HG03139 (cell line): ENCODE measurements at regions not wholly inside any gene's neighbourhood (a gene's known extent, or its start where the extent isn't known, plus 50 kb on each side); places are given as distances from the start of the nearest gene placed in this dataset.

ENCODE experiments used
- ATAC-seq: cut with Tn5 transposase; IDR thresholded peaks from one replicate; pipeline ENCODE4 v1.9.1; 2021; ENCODE audit not compliant: unreplicated experiment

DNA sequence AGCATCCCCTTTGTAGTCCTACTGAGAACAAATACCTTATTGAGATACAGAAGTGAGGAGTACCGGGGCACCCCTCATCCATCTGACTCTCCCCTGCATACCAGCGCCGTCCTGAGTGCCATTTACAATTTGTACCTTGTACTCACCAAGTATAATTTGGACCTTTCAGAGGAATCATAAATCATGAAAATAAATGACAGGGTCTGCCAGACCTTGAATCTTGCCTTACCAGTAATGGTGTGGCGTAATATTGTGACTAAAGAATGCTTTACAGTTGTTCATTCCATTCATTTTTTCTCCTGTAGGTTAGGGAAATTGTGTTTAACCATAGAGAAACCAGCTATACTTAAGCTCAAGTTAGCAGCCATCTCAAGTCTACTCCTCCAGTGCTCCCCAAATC lies 243.7 kb upstream of the RGS6 start:
- no peak for ATAC-seq

DNA sequence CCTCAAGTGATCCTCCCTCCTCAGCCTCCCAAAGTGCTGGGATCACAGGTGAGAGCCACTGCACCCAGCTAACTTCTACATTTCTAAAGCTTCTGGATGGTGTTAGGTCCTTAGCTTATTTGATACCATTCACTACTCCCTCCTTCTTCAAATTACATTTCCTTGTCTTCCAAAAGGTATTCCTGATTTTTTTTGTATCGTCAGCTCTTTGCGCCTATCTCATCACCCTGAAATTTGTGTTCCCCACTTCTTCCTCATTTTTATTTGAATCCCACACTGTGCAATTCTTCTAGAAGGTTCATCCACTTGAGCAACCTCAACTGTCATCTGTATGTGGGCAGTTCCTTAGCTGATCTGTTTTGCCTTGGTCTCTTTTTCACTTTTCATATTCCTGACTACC lies 241.8 kb upstream of the RGS6 start:
- no peak for ATAC-seq

DNA sequence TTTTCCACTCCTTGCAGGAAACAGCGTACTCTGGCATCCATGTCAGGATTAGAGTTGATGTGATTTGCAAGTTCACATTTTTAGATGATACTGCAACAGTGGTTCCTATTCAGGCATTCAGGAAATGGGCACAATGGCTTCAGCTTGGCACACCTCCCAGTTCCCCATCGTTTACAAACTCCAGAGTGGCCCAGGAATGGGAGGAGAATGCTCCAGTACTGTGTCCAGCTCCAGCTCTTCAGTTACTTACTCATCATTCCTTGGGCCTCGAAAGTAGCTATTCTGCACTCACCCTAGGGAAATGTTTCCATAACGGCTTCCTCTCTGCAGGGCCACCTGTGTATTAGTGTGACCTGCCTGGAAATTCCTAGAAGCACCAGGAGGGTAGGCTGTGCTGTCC lies 239.7 kb upstream of the RGS6 start:
- ATAC-seq, result no peak

DNA sequence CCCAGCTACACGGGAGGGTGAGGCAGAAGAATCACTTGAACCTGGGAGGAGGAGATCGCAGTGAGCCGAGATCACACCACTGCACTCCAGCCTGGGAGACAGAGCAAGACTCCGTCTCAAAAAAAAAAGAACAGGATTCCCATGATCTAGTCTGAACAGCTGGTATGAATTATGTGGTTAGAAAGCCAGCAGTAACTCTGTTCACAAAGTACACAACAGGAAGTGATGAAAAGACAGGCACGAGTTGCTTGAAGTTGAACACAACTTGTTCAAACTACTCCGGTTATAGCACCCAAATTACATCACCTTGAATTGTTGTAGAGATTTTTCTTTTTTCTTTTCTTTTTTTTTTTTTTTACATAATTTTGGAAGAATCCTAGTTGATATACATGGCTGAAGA lies 238.8 kb upstream of the RGS6 start:
- no peak for ATAC-seq

DNA sequence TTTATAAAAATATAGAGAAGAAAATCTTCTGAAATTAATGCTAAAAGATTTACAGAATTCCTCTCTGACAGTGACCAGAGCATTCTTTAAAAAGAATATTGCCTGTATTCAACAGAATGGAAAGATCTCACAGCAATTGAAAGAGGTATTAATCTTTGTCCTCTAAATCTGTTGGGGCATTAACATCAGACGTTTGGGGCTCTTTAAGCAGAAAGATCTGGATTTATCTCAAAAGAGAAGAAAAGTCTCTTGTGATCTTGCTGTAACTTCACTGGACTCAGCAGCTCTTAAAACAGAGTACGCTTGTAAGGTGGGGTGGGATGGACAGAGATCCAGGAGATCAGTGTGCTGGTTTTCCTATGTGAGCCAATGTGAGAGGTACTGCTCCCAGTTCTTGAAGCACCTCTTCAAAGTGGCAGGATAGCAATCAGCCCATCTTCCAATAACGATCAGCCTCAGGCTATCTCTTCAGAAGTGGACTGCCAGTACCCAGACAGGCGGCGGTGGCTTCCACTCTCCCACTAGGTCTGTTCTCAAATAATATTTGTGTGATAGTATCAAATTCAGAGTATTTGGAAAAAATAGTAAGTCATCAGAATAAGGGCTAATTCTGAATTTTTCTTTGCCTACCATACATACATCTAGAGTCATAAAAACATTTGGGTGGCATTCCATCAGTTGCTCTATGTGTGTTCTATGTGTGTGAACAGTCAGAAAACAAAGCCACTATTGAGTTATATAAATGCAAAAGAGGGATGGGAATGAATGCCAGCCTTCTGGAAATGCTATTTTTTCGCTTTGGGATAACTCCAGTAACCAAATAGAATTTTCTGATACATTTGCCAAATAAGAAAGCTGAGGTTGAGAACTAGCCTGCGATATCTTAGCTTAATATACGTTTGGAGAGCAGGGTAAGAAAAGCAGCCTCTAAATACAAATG lies 237.4 kb upstream of the RGS6 start:
- ATAC-seq, result no peak

DNA sequence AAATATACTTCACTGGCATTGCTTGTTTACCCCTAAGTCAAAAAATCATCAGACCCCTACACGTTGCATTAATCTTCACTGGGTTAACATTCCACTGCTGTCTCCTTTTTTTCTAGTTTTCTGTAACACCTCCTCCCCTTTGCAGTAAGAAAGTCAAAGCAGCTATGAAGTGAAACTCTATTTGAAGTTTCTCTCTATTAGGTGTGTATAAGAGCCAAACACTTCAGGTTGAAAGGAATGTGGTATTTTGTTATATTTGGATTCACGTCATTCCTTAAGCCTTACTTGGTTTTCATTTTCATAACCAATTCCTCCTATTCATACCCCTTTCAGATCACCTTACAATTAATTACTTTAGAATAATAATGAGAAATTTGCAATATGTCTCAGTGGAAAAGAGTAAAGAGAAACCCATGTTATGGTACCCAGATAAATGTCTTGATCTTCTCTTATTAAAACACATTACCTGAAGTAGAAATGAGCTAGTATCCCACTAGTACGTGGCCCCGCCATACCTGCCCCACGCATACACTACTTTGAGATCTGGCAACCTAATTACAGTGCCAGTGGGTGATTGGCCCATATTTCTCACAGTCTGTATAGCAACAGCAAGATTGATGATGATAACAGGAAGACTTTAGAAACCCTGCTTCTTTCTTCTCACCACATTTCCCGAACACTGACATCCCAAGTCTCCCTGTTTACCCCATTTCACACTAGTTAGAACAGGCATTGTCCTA lies 236.4 kb upstream of the RGS6 start:
- ATAC-seq, result no peak

DNA sequence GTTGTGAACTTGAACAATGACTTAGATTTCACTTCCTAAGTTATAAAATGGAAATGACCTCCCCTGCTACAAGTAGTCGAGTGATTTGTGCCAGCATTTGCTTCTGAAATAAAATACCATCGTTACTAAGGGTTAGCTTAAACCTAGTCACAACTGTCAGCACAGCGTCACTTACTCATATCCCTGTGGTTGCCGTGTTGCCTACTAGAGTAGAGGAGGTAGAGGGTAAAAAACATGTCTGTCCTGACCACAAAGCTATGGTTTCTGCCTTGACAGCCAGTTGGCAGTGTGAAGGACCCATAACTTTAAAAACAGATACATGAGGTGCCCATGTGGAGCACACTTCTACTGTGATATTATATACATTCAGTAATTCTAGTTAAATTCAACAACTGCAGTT lies 234.2 kb upstream of the RGS6 start:
- no peak for ATAC-seq

DNA sequence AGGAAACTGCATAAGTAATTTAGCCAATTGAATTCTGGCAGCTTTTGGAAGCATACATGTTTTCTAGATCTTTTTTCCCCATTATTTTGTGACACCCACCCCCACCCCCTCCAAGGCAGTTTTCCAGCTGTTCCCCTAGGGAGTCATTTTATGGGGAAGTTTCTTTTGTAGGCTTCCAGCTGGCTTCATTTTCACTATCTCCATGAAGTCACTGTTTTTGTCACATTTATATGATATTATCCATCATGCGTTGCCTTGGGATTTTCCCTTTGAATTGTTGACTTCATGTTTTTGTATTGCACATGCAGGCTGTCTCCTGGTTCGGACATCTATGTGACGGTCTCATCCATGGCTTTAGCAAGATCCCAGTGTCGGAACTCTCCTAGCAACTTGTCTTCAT lies 233.6 kb upstream of the RGS6 start:
- no peak for ATAC-seq

DNA sequence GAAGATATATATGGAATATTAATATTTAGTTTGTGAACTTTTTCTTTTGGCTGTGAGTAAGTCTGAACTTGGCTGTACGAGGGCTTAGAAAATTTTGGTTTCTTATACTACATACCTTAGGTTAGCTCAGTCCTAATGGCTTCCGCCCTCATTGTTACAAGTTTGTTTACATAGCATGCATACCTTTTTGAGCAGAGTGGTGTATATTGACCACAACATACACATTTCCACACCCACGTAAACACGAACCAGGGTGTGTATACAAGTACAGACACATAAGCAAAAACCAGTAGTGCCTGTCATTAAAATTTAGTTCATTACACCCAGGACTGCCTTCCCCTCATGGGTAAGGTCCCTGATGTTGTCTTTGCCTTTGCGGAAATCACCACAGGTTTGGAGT lies 230.2 kb upstream of the RGS6 start:
- ATAC-seq, result no peak

DNA sequence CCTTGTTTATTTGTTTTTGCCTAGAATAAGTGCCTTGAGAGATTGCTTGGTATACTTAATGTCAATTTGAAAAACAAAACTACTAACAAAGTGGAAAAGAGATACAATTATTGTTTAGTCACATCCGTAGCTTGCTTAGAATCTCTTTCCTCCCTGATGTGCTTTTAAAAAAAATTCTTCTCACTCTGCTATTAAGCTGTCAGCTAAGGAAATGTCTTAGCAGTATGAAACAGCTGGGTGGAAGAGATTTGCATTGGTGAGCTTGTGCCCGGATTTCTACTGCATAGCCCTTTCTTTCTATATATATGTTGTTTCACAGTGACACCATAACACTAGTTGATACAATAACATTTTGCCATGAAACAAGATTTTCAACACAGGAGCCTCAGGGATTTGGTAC lies 229.4 kb upstream of the RGS6 start:
- ATAC-seq, result no peak

DNA sequence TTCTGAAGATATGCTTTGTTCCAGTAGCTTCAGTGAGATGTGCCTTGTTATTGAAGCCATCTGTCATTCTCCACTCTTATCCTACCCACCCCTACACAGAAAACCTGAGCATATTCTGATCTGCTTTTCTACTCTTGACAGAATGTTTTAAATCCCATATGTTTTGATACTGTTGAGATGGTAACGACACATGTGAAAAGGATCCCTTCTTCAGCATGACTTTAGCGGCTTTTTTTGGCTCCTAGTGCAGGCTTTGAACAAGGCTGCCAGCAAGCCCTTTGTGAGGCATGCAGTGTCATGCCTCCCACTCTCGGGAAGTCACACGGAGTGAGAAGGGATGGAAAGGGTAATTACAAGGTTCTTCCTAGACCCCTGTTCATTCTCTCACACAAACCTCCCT lies 228.8 kb upstream of the RGS6 start:
- no peak for ATAC-seq

DNA sequence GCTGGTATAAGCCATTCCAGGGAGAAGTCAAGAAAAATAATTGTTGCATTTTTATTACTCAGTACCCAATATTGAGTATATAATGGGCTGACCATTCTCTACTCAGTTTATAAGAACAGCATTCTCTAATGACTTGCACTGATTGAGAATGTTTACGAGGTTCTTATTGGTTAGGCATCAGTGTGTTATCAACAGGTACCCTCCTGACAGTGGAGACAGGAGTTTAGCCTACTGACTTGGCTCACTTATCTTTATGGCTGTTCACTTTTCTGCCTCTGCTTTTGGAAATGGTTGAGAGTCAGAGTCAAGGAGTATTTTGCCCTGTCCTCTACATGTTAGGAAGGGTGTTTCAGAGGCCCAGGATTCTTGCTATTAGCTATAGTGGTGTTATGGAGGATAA lies 228.0 kb upstream of the RGS6 start:
- no peak for ATAC-seq

DNA sequence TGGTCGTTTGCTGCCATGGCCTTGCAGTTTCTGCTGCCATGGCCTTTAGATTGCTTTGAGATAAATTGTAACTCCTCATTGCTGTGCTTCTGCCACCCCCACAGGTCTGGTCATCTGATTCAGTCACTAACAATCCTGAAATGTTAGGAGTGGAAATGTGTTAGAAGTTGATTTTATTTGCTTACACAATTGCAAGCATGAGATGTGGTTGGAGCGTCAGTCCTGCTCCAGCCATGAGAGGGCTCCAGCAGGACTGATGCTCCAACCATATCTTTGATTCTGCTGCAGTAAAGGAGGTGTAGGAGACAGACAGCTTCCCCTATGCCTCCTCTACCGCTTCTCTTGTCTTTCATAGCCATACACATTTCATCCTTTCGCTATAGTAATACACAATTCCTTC lies 226.8 kb upstream of the RGS6 start:
- ATAC-seq, result no peak

DNA sequence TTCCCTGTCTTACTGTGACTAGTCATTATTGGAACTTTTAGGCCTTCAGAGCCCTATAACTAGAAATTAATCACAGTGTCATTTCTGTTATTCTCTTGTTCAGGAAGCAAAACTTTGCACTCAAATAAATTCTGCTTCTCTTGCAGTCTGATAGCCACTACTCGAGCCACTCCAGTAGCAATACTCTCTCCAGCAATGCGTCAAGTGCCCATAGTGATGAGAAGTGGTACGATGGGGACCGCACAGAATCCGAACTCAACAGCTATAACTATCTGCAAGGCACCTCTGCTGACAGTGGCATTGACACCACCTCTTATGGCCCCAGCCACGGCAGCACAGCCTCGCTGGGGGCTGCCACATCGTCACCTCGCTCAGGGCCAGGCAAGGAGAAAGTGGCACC lies 223.2 kb upstream of the RGS6 start:
- ATAC-seq, result no peak

DNA sequence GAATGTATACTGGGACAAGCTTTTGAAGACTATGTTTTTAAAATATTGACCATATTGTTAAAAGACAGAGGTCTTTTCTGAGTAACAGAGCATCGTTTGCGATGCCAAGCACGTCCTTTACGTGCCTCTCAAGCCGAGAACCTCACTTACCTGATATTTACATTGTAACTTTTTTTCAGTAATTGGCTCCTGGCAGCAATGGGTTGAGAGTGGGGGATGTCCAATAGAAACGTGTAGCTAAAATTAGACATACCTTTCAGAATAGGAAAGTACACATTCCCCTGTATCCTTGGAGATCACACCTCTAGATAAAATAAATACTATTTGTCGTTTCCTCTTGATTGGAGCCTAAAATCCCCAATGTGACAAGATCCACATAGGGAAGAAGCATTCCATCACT lies 222.2 kb upstream of the RGS6 start:
- ATAC-seq, result no peak

DNA sequence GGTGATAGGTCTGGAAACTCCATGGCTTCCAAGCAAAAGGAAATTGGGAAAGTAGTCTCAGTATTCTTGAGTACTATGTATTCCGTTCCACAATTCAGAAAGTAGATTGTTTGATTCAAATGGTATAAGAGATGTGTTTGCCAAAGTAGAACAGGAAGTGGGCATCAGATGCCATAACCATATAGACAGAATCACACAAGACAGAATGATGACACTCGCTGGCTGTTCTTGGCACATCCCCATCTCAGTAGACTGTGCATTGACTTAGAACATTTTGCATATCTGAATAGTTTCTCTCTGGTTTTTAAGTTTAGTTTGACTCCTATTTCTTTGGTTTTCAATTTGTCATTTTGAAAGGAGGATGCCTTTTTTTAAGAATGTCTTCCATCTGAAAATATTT lies 221.1 kb upstream of the RGS6 start:
- no peak for ATAC-seq

DNA sequence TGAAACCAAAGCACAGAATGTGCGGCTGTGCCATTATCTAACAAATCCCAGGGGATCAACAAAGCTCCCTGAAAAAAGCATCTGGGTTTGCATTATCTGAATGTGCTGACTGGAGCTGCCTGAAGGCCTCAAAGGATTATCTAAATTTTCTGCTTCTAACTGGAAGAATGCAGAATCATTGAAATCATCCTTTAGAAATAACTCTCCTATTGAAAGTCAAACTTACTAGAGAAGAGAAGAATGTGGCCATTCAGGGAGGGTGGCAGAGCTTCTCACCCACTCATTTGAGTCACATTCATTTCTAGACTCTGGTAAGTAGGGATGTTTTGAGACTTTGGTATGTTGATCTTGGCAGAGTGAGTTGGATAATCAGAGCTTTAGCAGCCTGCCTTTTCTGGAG lies 220.6 kb upstream of the RGS6 start:
- ATAC-seq, result no peak

DNA sequence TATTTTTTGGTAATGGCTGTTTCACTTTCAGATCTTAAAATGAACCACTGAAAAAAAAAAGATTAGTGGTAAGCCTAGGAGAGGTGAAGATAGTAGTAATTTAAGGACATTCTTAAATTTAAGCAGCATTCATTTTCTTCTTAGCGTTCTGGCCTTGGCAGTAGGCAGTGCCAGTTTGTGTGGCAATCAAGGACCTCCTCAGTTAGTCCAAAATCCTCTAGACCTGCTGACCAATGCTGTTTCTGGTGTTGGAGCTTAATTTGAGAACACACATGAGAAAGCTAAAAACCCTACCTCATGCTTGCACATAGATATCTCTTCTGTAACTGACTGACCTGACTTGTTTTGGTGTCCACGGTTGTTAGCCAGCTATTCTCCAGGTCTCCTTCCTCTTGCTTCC lies 219.8 kb upstream of the RGS6 start:
- ATAC-seq, result no peak

DNA sequence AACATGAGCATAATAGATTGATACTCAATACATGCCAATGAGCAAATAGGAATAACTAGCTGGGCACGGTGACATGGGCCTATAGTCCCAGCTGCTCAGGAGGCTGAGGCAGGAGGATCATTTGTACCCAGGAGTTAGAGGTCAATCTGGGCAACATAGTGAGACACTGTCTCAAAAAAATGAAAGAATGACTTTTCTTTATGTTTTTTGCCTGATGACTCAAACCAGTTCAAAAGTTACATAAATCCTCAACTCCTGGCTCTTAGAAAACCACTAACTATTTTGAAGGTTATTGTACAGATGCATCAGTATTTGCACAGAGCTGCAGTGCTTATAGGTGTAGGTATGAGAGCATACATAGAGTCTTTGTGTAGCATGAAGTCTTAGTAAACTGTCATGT lies 219.2 kb upstream of the RGS6 start:
- ATAC-seq, result no peak

DNA sequence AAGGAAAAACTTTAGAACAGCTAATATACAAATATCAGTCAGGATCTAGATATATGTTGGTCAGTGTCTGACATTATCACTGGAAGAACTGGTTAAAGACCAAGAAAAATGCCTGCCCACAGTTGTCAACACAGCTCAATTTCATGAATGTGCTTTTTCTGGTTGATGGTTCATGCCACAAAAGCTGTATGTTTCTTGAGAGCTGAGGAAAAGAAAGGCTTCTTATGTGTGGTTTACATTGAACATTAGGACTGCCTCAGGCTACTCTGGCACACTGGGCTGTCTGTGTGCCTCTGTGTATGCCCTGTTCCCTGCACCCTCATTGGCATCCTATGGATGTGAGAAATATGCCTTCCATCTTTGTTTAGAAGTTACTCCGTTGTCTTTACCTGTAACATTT lies 218.8 kb upstream of the RGS6 start:
- ATAC-seq, result no peak

DNA sequence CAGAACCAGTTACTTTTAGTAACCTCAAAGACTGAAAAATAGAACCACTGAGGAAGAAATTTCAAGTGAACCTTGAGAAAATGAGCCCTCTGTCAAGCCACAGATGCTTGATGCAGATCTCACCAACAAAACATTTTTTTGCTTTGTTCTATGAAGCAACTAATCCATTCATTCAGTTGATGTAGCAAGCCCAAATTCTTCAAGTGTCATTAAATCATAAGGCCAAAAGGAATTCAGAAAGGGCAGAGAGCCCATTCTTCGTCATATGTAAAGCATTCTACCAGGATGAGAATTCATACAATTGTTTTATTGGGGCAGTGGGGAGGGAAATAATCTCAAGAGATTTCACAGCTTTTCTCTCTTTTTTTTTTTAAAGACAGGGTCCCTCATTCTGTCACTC lies 218.0 kb upstream of the RGS6 start:
- ATAC-seq, result no peak

DNA sequence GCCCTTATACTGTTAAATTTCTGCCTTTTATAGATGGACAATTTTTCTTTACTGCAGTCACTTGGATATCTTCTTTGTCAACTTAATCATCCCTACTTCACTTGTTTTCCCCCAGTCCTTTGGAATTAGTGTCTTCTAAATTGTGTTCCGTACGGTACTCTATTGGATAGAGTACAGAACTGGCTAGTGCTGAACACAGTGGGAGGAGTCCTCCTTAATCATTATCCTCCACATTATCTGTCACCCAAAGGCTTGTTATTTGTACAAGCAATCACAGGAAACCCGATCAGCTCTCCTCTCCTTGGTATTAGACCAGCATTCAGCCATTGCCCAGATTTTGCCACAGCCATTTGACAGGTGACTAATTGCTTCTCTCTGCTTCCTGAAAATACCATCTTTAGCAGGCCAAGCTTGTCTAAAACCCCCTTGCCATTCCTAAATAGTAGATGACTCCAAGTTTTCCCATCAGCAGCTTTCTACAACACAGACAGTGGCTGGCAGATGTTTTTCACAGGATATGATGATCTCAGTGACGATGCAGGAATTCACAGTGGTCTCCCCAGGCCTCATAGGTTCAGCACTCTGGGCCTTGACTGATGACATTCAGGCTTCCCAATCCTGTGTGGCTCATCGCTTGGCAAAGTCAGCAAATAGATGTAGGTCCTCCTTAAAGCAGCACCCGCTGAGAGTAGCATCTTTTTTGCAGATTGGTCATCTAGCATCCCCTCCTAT lies 216.0 kb upstream of the RGS6 start:
- no peak for ATAC-seq
